ENCODE measurements at regions not wholly inside any gene's neighbourhood (a gene's known extent, or its start where the extent isn't known, plus 50 kb on each side); places are given as distances from the start of the nearest gene placed in this dataset.

- no peaks in the 10 kb centered on the region for H3K4me1 ChIP-seq (ENCODE audit: control insufficient read depth in 1 of 2, insufficient read depth in 2 of 2, low read length in 2 of 2)
- intact Hi-C loops (cut with DNase I): loop anchor here in 1 of 2 donors (5.0 kb wide), 1 partner anchor 55 kb away; no protein-coding TSS in a partner anchor
- WGBS, 2 donors: 13 to 22% methylated on average over 1 of the region's 1 CpG
- H3K27ac ChIP-seq (ENCODE audit: low read depth in 1 of 2, low read length in 2 of 2): no peak overlapping the region
- ATAC-seq (ENCODE audit: low FRiP score): no peak
- no peaks in the 10 kb centered on the region for H3K36me3 ChIP-seq (ENCODE audit: control insufficient read depth in 1 of 2, insufficient read depth in 2 of 2, low read length in 1 of 2)
- no peak overlapping the region for H3K4me3 ChIP-seq (ENCODE audit: low read length in 2 of 2)
- no peak for DNase-seq
- H3K9me3 ChIP-seq (ENCODE audit: control insufficient read depth, low read length): no peaks in the 10 kb centered on the region
- no peaks in the 10 kb centered on the region for H3K27me3 ChIP-seq (ENCODE audit: control insufficient read depth in 1 of 2, insufficient read depth in 2 of 2, low read length in 1 of 2)
Measured at GRCh38 chr3:30546934-30547333, 59.5 kb upstream of the TGFBR2 start.

- DNase-seq (no peak), ATAC-seq (ENCODE audit: low FRiP score) (no peak)
- Histone ChIP-seq H3K27me3 (ENCODE audit: control insufficient read depth in 1 of 2, insufficient read depth in 2 of 2, low read length in 1 of 2) (no peaks in the 10 kb centered on the region), H3K36me3 (ENCODE audit: control insufficient read depth in 1 of 2, insufficient read depth in 2 of 2, low read length in 1 of 2) (no peaks in the 10 kb centered on the region), H3K4me1 (ENCODE audit: control insufficient read depth in 1 of 2, insufficient read depth in 2 of 2, low read length in 2 of 2) (no peaks in the 10 kb centered on the region), H3K27ac (ENCODE audit: low read depth in 1 of 2, low read length in 2 of 2) (no peak overlapping the region), H3K4me3 (ENCODE audit: low read length in 2 of 2) (no peak overlapping the region), H3K9me3 (ENCODE audit: control insufficient read depth, low read length) (no peaks in the 10 kb centered on the region)
- WGBS, 2 donors: 96 to 97% methylated on average over 5 of the region's 5 CpGs
- intact Hi-C loops (cut with DNase I): loop anchor here in 1 of 2 donors (5.0 kb wide), 1 partner anchor 55 kb away; no protein-coding TSS in a partner anchor
Measured at GRCh38 chr3:30547716-30548115, 58.7 kb upstream of the TGFBR2 start.

- H3K36me3 ChIP-seq (ENCODE audit: control insufficient read depth in 1 of 2, insufficient read depth in 2 of 2, low read length in 1 of 2): no peaks in the 10 kb centered on the region
- DNase-seq (no peak), ATAC-seq (ENCODE audit: low FRiP score) (no peak)
- no peak overlapping the region for H3K27ac ChIP-seq (ENCODE audit: low read depth in 1 of 2, low read length in 2 of 2)
- no peak overlapping the region for H3K4me3 ChIP-seq (ENCODE audit: low read length in 2 of 2)
- 55 to 63% methylated on average over 3 of the region's 3 CpGs for WGBS, 2 donors
- intact Hi-C loops (cut with DNase I): loop anchor here in 1 of 2 donors (5.0 kb wide), 1 partner anchor 54 kb away; no protein-coding TSS in a partner anchor
- H3K4me1 ChIP-seq (ENCODE audit: control insufficient read depth in 1 of 2, insufficient read depth in 2 of 2, low read length in 2 of 2): no peaks in the 10 kb centered on the region
- no peaks in the 10 kb centered on the region for H3K9me3 ChIP-seq (ENCODE audit: control insufficient read depth, low read length)
- no peaks in the 10 kb centered on the region for H3K27me3 ChIP-seq (ENCODE audit: control insufficient read depth in 1 of 2, insufficient read depth in 2 of 2, low read length in 1 of 2)
Measured at GRCh38 chr3:30548600-30548999, 57.8 kb upstream of the TGFBR2 start.

- Histone ChIP-seq H3K27ac (ENCODE audit: low read depth in 1 of 2, low read length in 2 of 2) (no peak overlapping the region), H3K27me3 (ENCODE audit: control insufficient read depth in 1 of 2, insufficient read depth in 2 of 2, low read length in 1 of 2) (no peaks in the 10 kb centered on the region), H3K4me3 (ENCODE audit: low read length in 2 of 2) (no peak overlapping the region), H3K36me3 (ENCODE audit: control insufficient read depth in 1 of 2, insufficient read depth in 2 of 2, low read length in 1 of 2) (no peaks in the 10 kb centered on the region), H3K9me3 (ENCODE audit: control insufficient read depth, low read length) (no peaks in the 10 kb centered on the region), H3K4me1 (ENCODE audit: control insufficient read depth in 1 of 2, insufficient read depth in 2 of 2, low read length in 2 of 2) (no peaks in the 10 kb centered on the region)
- 67 to 69% methylated on average over 4 of the region's 4 CpGs for WGBS, 2 donors
- ATAC-seq (ENCODE audit: low FRiP score): no peak
- intact Hi-C loops (cut with DNase I): loop anchor here in 1 of 2 donors (5.0 kb wide), 1 partner anchor 53 kb away; no protein-coding TSS in a partner anchor
- no peak for DNase-seq
Measured at GRCh38 chr3:30549600-30549999, 56.8 kb upstream of the TGFBR2 start.

- DNase-seq (no peak), ATAC-seq (ENCODE audit: low FRiP score) (no peak)
- Histone ChIP-seq H3K4me3 (ENCODE audit: low read length in 2 of 2) (no peak overlapping the region), H3K27ac (ENCODE audit: low read depth in 1 of 2, low read length in 2 of 2) (no peak overlapping the region), H3K4me1 (ENCODE audit: control insufficient read depth in 1 of 2, insufficient read depth in 2 of 2, low read length in 2 of 2) (no peaks in the 10 kb centered on the region), H3K36me3 (ENCODE audit: control insufficient read depth in 1 of 2, insufficient read depth in 2 of 2, low read length in 1 of 2) (no peaks in the 10 kb centered on the region), H3K9me3 (ENCODE audit: control insufficient read depth, low read length) (no peaks in the 10 kb centered on the region), H3K27me3 (ENCODE audit: control insufficient read depth in 1 of 2, insufficient read depth in 2 of 2, low read length in 1 of 2) (no peaks in the 10 kb centered on the region)
- intact Hi-C loops (cut with DNase I): no loop called here
Measured at GRCh38 chr3:30550246-30550645, 56.2 kb upstream of the TGFBR2 start.

- intact Hi-C loops (cut with DNase I): no loop called here
- H3K36me3 ChIP-seq (ENCODE audit: control insufficient read depth in 1 of 2, insufficient read depth in 2 of 2, low read length in 1 of 2): no peaks in the 10 kb centered on the region
- no peaks in the 10 kb centered on the region for H3K9me3 ChIP-seq (ENCODE audit: control insufficient read depth, low read length)
- ATAC-seq (ENCODE audit: low FRiP score): no peak
- no peak overlapping the region for H3K4me3 ChIP-seq (ENCODE audit: low read length in 2 of 2)
- H3K27ac ChIP-seq (ENCODE audit: low read depth in 1 of 2, low read length in 2 of 2): no peak overlapping the region
- H3K27me3 ChIP-seq (ENCODE audit: control insufficient read depth in 1 of 2, insufficient read depth in 2 of 2, low read length in 1 of 2): no peaks in the 10 kb centered on the region
- 96 to 98% methylated on average over 2 of the region's 2 CpGs for WGBS, 2 donors
- no peak for DNase-seq
- no peaks in the 10 kb centered on the region for H3K4me1 ChIP-seq (ENCODE audit: control insufficient read depth in 1 of 2, insufficient read depth in 2 of 2, low read length in 2 of 2)
Measured at GRCh38 chr3:30551266-30551665, 55.1 kb upstream of the TGFBR2 start.

- no peaks in the 10 kb centered on the region for H3K4me1 ChIP-seq (ENCODE audit: control insufficient read depth in 1 of 2, insufficient read depth in 2 of 2, low read length in 2 of 2)
- H3K27me3 ChIP-seq (ENCODE audit: control insufficient read depth in 1 of 2, insufficient read depth in 2 of 2, low read length in 1 of 2): no peaks in the 10 kb centered on the region
- ATAC-seq (ENCODE audit: low FRiP score): no peak
- H3K27ac ChIP-seq (ENCODE audit: low read depth in 1 of 2, low read length in 2 of 2): no peak overlapping the region
- DNase-seq: no peak
- H3K9me3 ChIP-seq (ENCODE audit: control insufficient read depth, low read length): no peaks in the 10 kb centered on the region
- H3K36me3 ChIP-seq (ENCODE audit: control insufficient read depth in 1 of 2, insufficient read depth in 2 of 2, low read length in 1 of 2): no peaks in the 10 kb centered on the region
- intact Hi-C loops (cut with DNase I): no loop called here
- 91 to 97% methylated on average over 1 of the region's 1 CpG for WGBS, 2 donors
- H3K4me3 ChIP-seq (ENCODE audit: low read length in 2 of 2): no peak overlapping the region
Measured at GRCh38 chr3:30551927-30552326, 54.5 kb upstream of the TGFBR2 start.

- intact Hi-C loops (cut with DNase I): no loop called here
- no peak overlapping the region for H3K4me3 ChIP-seq (ENCODE audit: low read length in 2 of 2)
- H3K27me3 ChIP-seq (ENCODE audit: control insufficient read depth in 1 of 2, insufficient read depth in 2 of 2, low read length in 1 of 2): no peaks in the 10 kb centered on the region
- H3K36me3 ChIP-seq (ENCODE audit: control insufficient read depth in 1 of 2, insufficient read depth in 2 of 2, low read length in 1 of 2): no peaks in the 10 kb centered on the region
- no peak overlapping the region for H3K27ac ChIP-seq (ENCODE audit: low read depth in 1 of 2, low read length in 2 of 2)
- DNase-seq (no peak), ATAC-seq (ENCODE audit: low FRiP score) (no peak)
- no peaks in the 10 kb centered on the region for H3K9me3 ChIP-seq (ENCODE audit: control insufficient read depth, low read length)
- H3K4me1 ChIP-seq (ENCODE audit: control insufficient read depth in 1 of 2, insufficient read depth in 2 of 2, low read length in 2 of 2): no peaks in the 10 kb centered on the region
- 97% methylated on average over 4 of the region's 4 CpGs for WGBS, 2 donors
Measured at GRCh38 chr3:30553641-30554316, 52.6 kb upstream of the TGFBR2 start.

GRCh38 chr3:30554317-30554690 is 52.1 kb upstream of the TGFBR2 start:
- ATAC-seq (ENCODE audit: low FRiP score): no peak
- intact Hi-C loops (cut with DNase I): no loop called here
- 98 to 100% methylated on average over 1 of the region's 1 CpG for WGBS, 2 donors

More at GRCh38 chr3:30554317-30554690, 52.1 kb upstream of the TGFBR2 start:
- H3K4me1 ChIP-seq (ENCODE audit: control insufficient read depth in 1 of 2, insufficient read depth in 2 of 2, low read length in 2 of 2): no peaks in the 10 kb centered on the region
- DNase-seq: no peak
- H3K36me3 ChIP-seq (ENCODE audit: control insufficient read depth in 1 of 2, insufficient read depth in 2 of 2, low read length in 1 of 2): no peaks in the 10 kb centered on the region
- H3K27ac ChIP-seq (ENCODE audit: low read depth in 1 of 2, low read length in 2 of 2): no peak overlapping the region
- no peaks in the 10 kb centered on the region for H3K27me3 ChIP-seq (ENCODE audit: control insufficient read depth in 1 of 2, insufficient read depth in 2 of 2, low read length in 1 of 2)
- H3K4me3 ChIP-seq (ENCODE audit: low read length in 2 of 2): no peak overlapping the region
- no peaks in the 10 kb centered on the region for H3K9me3 ChIP-seq (ENCODE audit: control insufficient read depth, low read length)

All from aorta (tissue), 5 donors.